ENCODE measurements at regions not wholly inside any gene's neighbourhood (a gene's known extent, or its start where the extent isn't known, plus 50 kb on each side); places are given as distances from the start of the nearest gene placed in this dataset.
"Not testable (repeated sequence)": the region's sequence is repeated elsewhere in the genome, so short reads cannot be mapped to it uniquely, and the experiment has no call there.

GRCh38 chr1:120557605-120558302 lies 142.9 kb downstream of the NBPF8 start:
- not testable (repeated sequence) for TF ChIP-seq POLR2AphosphoS5 (IDR thresholded peaks at IDR 0.05; ENCODE audit: borderline replicate concordance, low read depth, low read length); EZH2 (IDR thresholded peaks at IDR 0.05)
